K562 (cell line): ENCODE measurements at regions not wholly inside any gene's neighbourhood (a gene's known extent, or its start where the extent isn't known, plus 50 kb on each side); places are given as distances from the start of the nearest gene placed in this dataset.

ENCODE experiments used
- ARID4B ChIP-seq: sonication (generic); formaldehyde crosslinking; IDR thresholded peaks from 2 replicates; pipeline ENCODE4 v1.8.0; 2022; ENCODE audit warnings: mild to moderate bottlenecking, missing genetic modification reagents
- DNMT1 ChIP-seq: fragments of 450-650 bp; IDR thresholded peaks from 2 replicates; pipeline ENCODE4 v1.6.1; 2016; ENCODE audit warnings: antibody characterized with exemption, mild to moderate bottlenecking
- FOXK2 ChIP-seq, 2 experiments: fragments of 450-650 bp; IDR thresholded peaks in 1 of 2; conservative IDR thresholded peaks in 1 of 2; 2 replicates each; pipeline ENCODE4 v1.6.1; 2016; ENCODE audit warnings: low read depth in 2 of 2, mild to moderate bottlenecking in 1 of 2
- MBD2 ChIP-seq: sonication (generic); IDR thresholded peaks from 2 replicates; pipeline ENCODE4 v1.6.1; 2016; ENCODE audit warnings: low read depth, borderline replicate concordance
- PHF20 ChIP-seq: fragments of 450-650 bp; IDR thresholded peaks from 2 replicates; pipeline ENCODE4 v1.6.1; 2018; ENCODE audit not compliant: partially characterized antibody
- POLR2AphosphoS5 ChIP-seq: IDR thresholded peaks from 2 replicates; pipeline ENCODE4 v1.6.1; 2011; ENCODE audit warnings: mild to moderate bottlenecking, low read depth, low read length, moderate library complexity; ENCODE audit not compliant: control insufficient read depth, insufficient read depth
- PTBP1 ChIP-seq: fragments of 200-400 bp; formaldehyde crosslinking; IDR thresholded peaks from 2 replicates; pipeline ENCODE4 v1.6.1; 2017; ENCODE audit warnings: low read depth, low read length
- TF ChIP-seq, protein P1 (sequence below): fragments of 200-800 bp; sonication (Bioruptor generic); IDR thresholded peaks from 2 replicates; pipeline ENCODE4 v1.6.1; 2016; ENCODE audit warnings: missing genetic modification characterization, missing compliant biosample characterization

- no peak for TF ChIP-seq ARID4B (CRISPR knock-in tag)
- TF ChIP-seq PHF20 = no peak
- no peak for TF ChIP-seq POLR2AphosphoS5
- no peak for TF ChIP-seq DNMT1
- TF ChIP-seq FOXK2 (conservative IDR thresholded peaks at IDR 0.05 in 1 of 2, IDR thresholded peaks at IDR 0.05 in 1 of 2; ENCODE audit: low read depth in 2 of 2) = no peak
- TF ChIP-seq, protein P1, sequence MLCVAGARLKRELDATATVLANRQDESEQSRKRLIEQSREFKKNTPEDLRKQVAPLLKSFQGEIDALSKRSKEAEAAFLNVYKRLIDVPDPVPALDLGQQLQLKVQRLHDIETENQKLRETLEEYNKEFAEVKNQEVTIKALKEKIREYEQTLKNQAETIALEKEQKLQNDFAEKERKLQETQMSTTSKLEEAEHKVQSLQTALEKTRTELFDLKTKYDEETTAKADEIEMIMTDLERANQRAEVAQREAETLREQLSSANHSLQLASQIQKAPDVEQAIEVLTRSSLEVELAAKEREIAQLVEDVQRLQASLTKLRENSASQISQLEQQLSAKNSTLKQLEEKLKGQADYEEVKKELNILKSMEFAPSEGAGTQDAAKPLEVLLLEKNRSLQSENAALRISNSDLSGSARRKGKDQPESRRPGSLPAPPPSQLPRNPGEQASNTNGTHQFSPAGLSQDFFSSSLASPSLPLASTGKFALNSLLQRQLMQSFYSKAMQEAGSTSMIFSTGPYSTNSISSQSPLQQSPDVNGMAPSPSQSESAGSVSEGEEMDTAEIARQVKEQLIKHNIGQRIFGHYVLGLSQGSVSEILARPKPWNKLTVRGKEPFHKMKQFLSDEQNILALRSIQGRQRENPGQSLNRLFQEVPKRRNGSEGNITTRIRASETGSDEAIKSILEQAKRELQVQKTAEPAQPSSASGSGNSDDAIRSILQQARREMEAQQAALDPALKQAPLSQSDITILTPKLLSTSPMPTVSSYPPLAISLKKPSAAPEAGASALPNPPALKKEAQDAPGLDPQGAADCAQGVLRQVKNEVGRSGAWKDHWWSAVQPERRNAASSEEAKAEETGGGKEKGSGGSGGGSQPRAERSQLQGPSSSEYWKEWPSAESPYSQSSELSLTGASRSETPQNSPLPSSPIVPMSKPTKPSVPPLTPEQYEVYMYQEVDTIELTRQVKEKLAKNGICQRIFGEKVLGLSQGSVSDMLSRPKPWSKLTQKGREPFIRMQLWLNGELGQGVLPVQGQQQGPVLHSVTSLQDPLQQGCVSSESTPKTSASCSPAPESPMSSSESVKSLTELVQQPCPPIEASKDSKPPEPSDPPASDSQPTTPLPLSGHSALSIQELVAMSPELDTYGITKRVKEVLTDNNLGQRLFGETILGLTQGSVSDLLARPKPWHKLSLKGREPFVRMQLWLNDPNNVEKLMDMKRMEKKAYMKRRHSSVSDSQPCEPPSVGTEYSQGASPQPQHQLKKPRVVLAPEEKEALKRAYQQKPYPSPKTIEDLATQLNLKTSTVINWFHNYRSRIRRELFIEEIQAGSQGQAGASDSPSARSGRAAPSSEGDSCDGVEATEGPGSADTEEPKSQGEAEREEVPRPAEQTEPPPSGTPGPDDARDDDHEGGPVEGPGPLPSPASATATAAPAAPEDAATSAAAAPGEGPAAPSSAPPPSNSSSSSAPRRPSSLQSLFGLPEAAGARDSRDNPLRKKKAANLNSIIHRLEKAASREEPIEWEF (CRISPR knock-in tag) = no peak
- TF ChIP-seq PTBP1 = no peak
- no peak for TF ChIP-seq MBD2
Observed at GRCh38 chr4:123826896-123827295, 430.3 kb downstream of the SPRY1 start (continued).
